K562 (cell line): ENCODE measurements at regions not wholly inside any gene's neighbourhood (a gene's known extent, or its start where the extent isn't known, plus 50 kb on each side); places are given as distances from the start of the nearest gene placed in this dataset.

Source experiments
- ATAC-seq: fragments of 200-7000 bp; cut with Tn5 transposase; 3 replicates; pipeline ENCODE4 v1.9.1; 2020; ENCODE audit warnings: moderate library complexity
- BruUV-seq: library from RNA; stranded (reverse); fragments of 400-500 nt; replicated peaks from 2 replicates; lab custom pipeline; 2021; lab: Mats Ljungman, UMichigan
- CTCF ChIA-PET: fragments of 300-600 bp; formaldehyde crosslinking; extraction: SDS; loops from one replicate; lab custom pipeline; 2021; ENCODE audit warnings: low intra/inter-chr PET ratio; lab: Yijun Ruan, JAX
- POLR2A ChIA-PET: fragments of 300-600, 350-650 bp; sonication (Branson Sonifier 250); formaldehyde crosslinking; extraction: SDS; loops from one replicate; lab custom pipeline; 2021; ENCODE audit warnings: antibody characterized with exemption, inconsistent platforms; lab: Yijun Ruan, JAX
- DNase-seq, 4 experiments: peaks; one replicate each; pipeline versions ENCODE4 v3.0.0 to v3.0.0-alpha.2; 2011 to 2018; ENCODE audit warnings: low spot score in 3 of 4, mixed read lengths in 3 of 4; ENCODE audit errors: extremely low read depth in 1 of 4
- FAIRE-seq: peaks from 2 replicates; lab custom pipeline; 2011; peaks lifted over from hg19 to GRCh38; lab: Jason Lieb, UNC
- H2AFZ ChIP-seq: 2 replicates; pipeline ENCODE4 v1.6.0; 2011; ENCODE audit warnings: low read depth, low read length, control low read depth, inconsistent platforms
- H3K27ac ChIP-seq: fragments of 200-600 bp; 3 replicates; pipeline ENCODE4 v1.8.0; 2011; ENCODE audit warnings: low read depth, mild to moderate bottlenecking, control low read depth, inconsistent platforms, low read length, moderate library complexity, mixed read lengths; ENCODE audit errors: extremely low read depth
- H3K27me3 ChIP-seq, 2 experiments: fragments of 300-600 bp in 1 of 2; 2 replicates in 1 of 2; 3 replicates in 1 of 2; pipeline versions ENCODE4 v1.6.0 to v1.8.0; 2011; ENCODE audit warnings: inconsistent platforms in 2 of 2, low read length in 2 of 2, mild to moderate bottlenecking in 1 of 2, mixed read lengths in 1 of 2, moderate library complexity in 1 of 2; ENCODE audit not compliant: control insufficient read depth in 2 of 2, insufficient read depth in 2 of 2
- H3K36me3 ChIP-seq: fragments of 300-600 bp; 3 replicates; pipeline ENCODE4 v1.8.0; 2011; ENCODE audit warnings: mild to moderate bottlenecking, low read length, inconsistent platforms; ENCODE audit not compliant: control insufficient read depth, insufficient read depth
- H3K4me1 ChIP-seq, 2 experiments: fragments of 200-600 bp in 1 of 2; replicated peaks in 1 of 2; 2 replicates in 1 of 2; 3 replicates in 1 of 2; pipeline versions ENCODE4 v1.5.1 to v1.8.0; 2011; ENCODE audit warnings: inconsistent platforms in 2 of 2, low read length in 2 of 2, mild to moderate bottlenecking in 1 of 2, mixed read lengths in 1 of 2, moderate library complexity in 1 of 2; ENCODE audit not compliant: control insufficient read depth in 2 of 2, insufficient read depth in 2 of 2
- H3K4me2 ChIP-seq: 2 replicates; pipeline ENCODE4 v1.6.1; 2011; ENCODE audit warnings: low read length, control low read depth, inconsistent platforms, mixed read lengths; ENCODE audit not compliant: insufficient read depth
- H3K4me3 ChIP-seq: fragments of 200-600 bp; sonication (generic), shearing (Covaris generic); 2 replicates; pipeline ENCODE4 v1.5.1; 2016; ENCODE audit warnings: control low read depth, inconsistent platforms
- H3K79me2 ChIP-seq: fragments of 200-600 bp; 3 replicates; pipeline ENCODE4 v1.8.0; 2011; ENCODE audit warnings: low read length, inconsistent platforms; ENCODE audit not compliant: control insufficient read depth, insufficient read depth
- H3K9ac ChIP-seq, 2 experiments: 2 replicates each; pipeline versions ENCODE4 v1.6.0 to v1.6.1; 2011; ENCODE audit warnings: low read depth in 2 of 2, low read length in 2 of 2, control low read depth in 1 of 2, inconsistent platforms in 1 of 2, mild to moderate bottlenecking in 1 of 2, mixed read lengths in 1 of 2; ENCODE audit not compliant: insufficient read depth in 1 of 2
- H3K9me1 ChIP-seq: one replicate; pipeline ENCODE4 v1.6.0; 2011; ENCODE audit warnings: inconsistent platforms, mild to moderate bottlenecking, low read length, moderate library complexity; ENCODE audit not compliant: control insufficient read depth, insufficient read depth
- H3K9me3 ChIP-seq: replicated peaks from 2 replicates; pipeline ENCODE4 v1.5.1; 2011; ENCODE audit warnings: low read depth, low read length, inconsistent platforms; ENCODE audit not compliant: control insufficient read depth, insufficient read depth
- H4K20me1 ChIP-seq: replicated peaks from 2 replicates; pipeline ENCODE4 v1.6.1; 2011; ENCODE audit warnings: low read length, inconsistent platforms, mixed read lengths; ENCODE audit not compliant: control insufficient read depth, insufficient read depth
- CEBPB ChIP-seq: fragments of 450-650 bp; IDR thresholded peaks from 2 replicates; pipeline ENCODE4 v1.6.1; 2016; ENCODE audit warnings: missing genetic modification characterization, missing compliant biosample characterization
- DPF2 ChIP-seq: fragments of 450-650 bp; IDR thresholded peaks from 2 replicates; pipeline ENCODE4 v1.6.1; 2016
- MCM7 ChIP-seq, 2 experiments: fragments of 450-650 bp; IDR thresholded peaks; 2 replicates each; pipeline ENCODE4 v1.6.1; 2016 to 2018
- PHB ChIP-seq: fragments of 250-450 bp; sonication (Bioruptor Pico); IDR thresholded peaks from 2 replicates; pipeline ENCODE4 v1.5.0; 2021
- POLR2G ChIP-seq: fragments of 200-400 bp; formaldehyde crosslinking; IDR thresholded peaks from 2 replicates; pipeline ENCODE4 v1.6.1; 2017; ENCODE audit warnings: low read depth, mild to moderate bottlenecking, antibody characterized with exemption, low read length, moderate library complexity
- PTTG1 ChIP-seq: fragments of 450-650 bp; IDR thresholded peaks from 2 replicates; pipeline ENCODE4 v1.6.1; 2016; ENCODE audit warnings: low read depth, mild to moderate bottlenecking, missing genetic modification characterization, missing compliant biosample characterization
- RERE ChIP-seq: sonication (generic); formaldehyde crosslinking; IDR thresholded peaks from 2 replicates; pipeline ENCODE4 v1.8.0; 2023; ENCODE audit warnings: missing genetic modification reagents, mild to moderate bottlenecking, borderline replicate concordance
- SAFB ChIP-seq: fragments of 200-400 bp; formaldehyde crosslinking; IDR thresholded peaks from 2 replicates; pipeline ENCODE4 v1.6.1; 2017; ENCODE audit warnings: low read depth, low read length, borderline replicate concordance
- TRIM25 ChIP-seq: fragments of 450-650 bp; IDR thresholded peaks from 2 replicates; pipeline ENCODE4 v1.7.0; 2016; ENCODE audit warnings: borderline replicate concordance
- ZBTB17 ChIP-seq: fragments of 450-650 bp; formaldehyde crosslinking; IDR thresholded peaks from 2 replicates; pipeline ENCODE4 v1.4.0; 2020; ENCODE audit warnings: mild to moderate bottlenecking
- ZNF445 ChIP-seq: fragments of 250-450 bp; sonication (Bioruptor Pico); IDR thresholded peaks from 2 replicates; pipeline ENCODE4 v1.4.0; 2020; ENCODE audit warnings: low read depth, mild to moderate bottlenecking, moderate library complexity
- ZNF655 ChIP-seq: fragments of 250-450 bp; sonication (Bioruptor Pico); IDR thresholded peaks from 2 replicates; pipeline ENCODE4 v1.5.0; 2021
- WGBS: fragments of 100-300 bp; shearing (Covaris generic); methylation state at CpG from one replicate; pipeline ENCODE4 v1.1.6; 2016; ENCODE audit warnings: low coverage, mixed read lengths; ENCODE audit not compliant: insufficient coverage; ENCODE audit errors: missing lambda C conversion rate; 5-methylcytosine and 5-hydroxymethylcytosine counted together
- in situ Hi-C: fragments of 300-500 bp; cut with MboI; formaldehyde crosslinking; loops from 4 replicates; pipeline ENCODE4 v1.15.0; 2018; ENCODE audit warnings: inconsistent platforms, mixed read lengths
- intact Hi-C: fragments of 100-400 bp; cut with micrococcal nuclease; formaldehyde crosslinking; loops from 2 replicates; pipeline ENCODE4 v1.14.2; 2022
- TF ChIP-seq, protein P1 (sequence below): fragments of 450-650 bp; formaldehyde crosslinking; IDR thresholded peaks from 2 replicates; pipeline ENCODE4 v1.4.0; 2020; ENCODE audit warnings: mild to moderate bottlenecking
- TF ChIP-seq, protein P2 (sequence below): sonication (generic); formaldehyde crosslinking; IDR thresholded peaks from 2 replicates; pipeline ENCODE4 v1.9.0; 2022; ENCODE audit warnings: mild to moderate bottlenecking, missing genetic modification reagents

GRCh38 chr2:66362701-66363100 is 72.2 kb upstream of the MEIS1 start:
- WGBS: 0% methylated on average over 6 of the region's 6 CpGs
- Histone ChIP-seq H3K27me3 (no peaks in the 10 kb centered on the region; a peak in 1 of 5 replicates), H2AFZ (no peak overlapping the region), H3K9ac (no peak overlapping the region), H3K4me2 (no peak overlapping the region), H3K4me1 (no peaks in the 10 kb centered on the region), H3K9me3 (no peaks in the 10 kb centered on the region), H3K27ac (no peak overlapping the region), H3K79me2 (no peaks in the 10 kb centered on the region), H3K9me1 (no peaks in the 10 kb centered on the region), H3K36me3 (no peaks in the 10 kb centered on the region), H4K20me1 (no peaks in the 10 kb centered on the region), H3K4me3 (no peak overlapping the region)
- FAIRE-seq (no peak), ATAC-seq (no peak), DNase-seq (no peak)
- no TSS peak for BruUV-seq
- in situ Hi-C loops (no loop called here), intact Hi-C loops (no loop called here)
- POLR2A ChIA-PET: no interaction called here
- CTCF ChIA-PET: no interaction called here
- no peak for TF ChIP-seq CEBPB
- no peak for TF ChIP-seq PHB (CRISPR knock-in tag)
- TF ChIP-seq, protein P1, sequence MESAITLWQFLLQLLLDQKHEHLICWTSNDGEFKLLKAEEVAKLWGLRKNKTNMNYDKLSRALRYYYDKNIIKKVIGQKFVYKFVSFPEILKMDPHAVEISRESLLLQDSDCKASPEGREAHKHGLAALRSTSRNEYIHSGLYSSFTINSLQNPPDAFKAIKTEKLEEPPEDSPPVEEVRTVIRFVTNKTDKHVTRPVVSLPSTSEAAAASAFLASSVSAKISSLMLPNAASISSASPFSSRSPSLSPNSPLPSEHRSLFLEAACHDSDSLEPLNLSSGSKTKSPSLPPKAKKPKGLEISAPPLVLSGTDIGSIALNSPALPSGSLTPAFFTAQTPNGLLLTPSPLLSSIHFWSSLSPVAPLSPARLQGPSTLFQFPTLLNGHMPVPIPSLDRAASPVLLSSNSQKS (CRISPR knock-in tag): no peak
- no peak for TF ChIP-seq RERE (CRISPR knock-in tag)
- TF ChIP-seq ZBTB17 (CRISPR knock-in tag): no peak
- no peak for TF ChIP-seq ZNF445 (CRISPR knock-in tag)
- no peak for TF ChIP-seq POLR2G
- TF ChIP-seq, protein P2, sequence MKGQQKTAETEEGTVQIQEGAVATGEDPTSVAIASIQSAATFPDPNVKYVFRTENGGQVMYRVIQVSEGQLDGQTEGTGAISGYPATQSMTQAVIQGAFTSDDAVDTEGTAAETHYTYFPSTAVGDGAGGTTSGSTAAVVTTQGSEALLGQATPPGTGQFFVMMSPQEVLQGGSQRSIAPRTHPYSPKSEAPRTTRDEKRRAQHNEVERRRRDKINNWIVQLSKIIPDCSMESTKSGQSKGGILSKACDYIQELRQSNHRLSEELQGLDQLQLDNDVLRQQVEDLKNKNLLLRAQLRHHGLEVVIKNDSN (CRISPR knock-in tag): no peak
- TF ChIP-seq MCM7 (IDR thresholded peaks at IDR 0.05): no peak
- TF ChIP-seq PTTG1 (tag): no peak
- no peak for TF ChIP-seq TRIM25
- no peak for TF ChIP-seq SAFB
- no peak for TF ChIP-seq ZNF655 (CRISPR knock-in tag)
- no peak for TF ChIP-seq DPF2
